ENCODE measurements at regions not wholly inside any gene's neighbourhood (a gene's known extent, or its start where the extent isn't known, plus 50 kb on each side); places are given as distances from the start of the nearest gene placed in this dataset.

DNA sequence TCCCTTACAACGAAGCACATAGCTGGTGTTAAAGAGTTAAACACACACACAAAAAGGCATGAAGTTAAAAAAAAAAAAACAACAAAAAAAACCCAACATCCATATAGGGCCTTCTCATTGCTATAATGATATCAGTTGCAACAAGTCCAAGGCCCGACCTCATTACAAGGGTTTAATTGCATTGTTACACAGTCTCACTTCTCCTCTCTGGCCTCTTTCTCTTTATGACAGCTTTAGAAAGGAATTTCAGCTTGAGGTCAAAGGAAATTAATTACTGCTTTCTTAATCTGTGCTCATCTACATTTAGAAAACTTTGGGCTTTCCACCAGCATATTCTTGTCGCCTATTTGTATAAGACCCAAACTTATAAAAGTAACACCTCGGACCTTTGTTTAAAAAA lies 342.1 kb downstream of the NR2F2 start:
- DNase-seq (ENCODE audit: low spot score) = no peak

DNA sequence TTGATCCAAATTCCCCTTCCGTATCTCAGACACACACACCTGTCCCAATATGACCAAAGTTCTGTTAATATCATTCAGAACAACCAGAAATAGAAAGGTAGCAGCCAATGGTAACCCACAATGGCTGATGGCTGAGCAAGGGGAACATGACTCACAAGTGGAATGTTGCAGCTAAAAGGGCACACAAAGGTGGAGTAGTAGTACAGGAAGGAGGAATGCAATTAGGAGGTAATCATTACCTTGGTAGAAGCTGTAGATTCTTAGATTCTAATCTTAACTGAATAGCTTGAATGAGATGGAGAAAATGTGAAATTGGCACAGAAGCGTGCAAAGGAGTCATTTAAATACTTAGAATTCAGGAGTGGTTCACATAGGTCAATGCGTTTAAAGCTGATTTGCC lies 347.9 kb downstream of the NR2F2 start:
- no peak for DNase-seq (ENCODE audit: low spot score)

GRCh38 chr15:96687388-96688107 lies 357.0 kb downstream of the NR2F2 start:
- no peak for DNase-seq (ENCODE audit: low spot score)

GRCh38 chr15:96690733-96691132 lies 360.2 kb downstream of the NR2F2 start:
- no peak for DNase-seq (ENCODE audit: low spot score)

DNA sequence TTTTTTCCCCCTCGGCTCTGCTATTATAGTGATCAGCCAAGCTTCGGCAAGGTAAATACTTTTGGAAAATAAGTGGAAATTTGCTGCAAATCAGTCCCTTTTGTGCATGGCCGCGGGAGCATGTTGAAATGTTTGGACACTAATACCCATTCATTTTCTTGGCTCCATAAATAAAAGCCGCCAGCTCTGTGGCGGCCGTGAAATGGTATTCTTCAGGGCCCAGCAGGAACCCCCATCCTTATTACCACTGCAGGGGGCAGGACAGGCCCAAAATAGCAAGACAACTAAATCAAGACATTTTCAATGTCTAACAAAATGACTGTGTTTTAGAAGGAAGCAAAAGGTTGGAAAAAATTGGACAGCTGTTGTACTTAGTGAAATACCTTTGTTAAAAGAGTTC lies 362.3 kb downstream of the NR2F2 start:
- DNase-seq (ENCODE audit: low spot score) = no peak

- no peak for DNase-seq (ENCODE audit: low spot score)
These were observed 363.0 kb downstream of the NR2F2 start for GRCh38 chr15:96693515-96693914.

GRCh38 chr15:96693990-96694517 lies 363.6 kb downstream of the NR2F2 start:
- DNase-seq (ENCODE audit: low spot score) = no peak

DNA sequence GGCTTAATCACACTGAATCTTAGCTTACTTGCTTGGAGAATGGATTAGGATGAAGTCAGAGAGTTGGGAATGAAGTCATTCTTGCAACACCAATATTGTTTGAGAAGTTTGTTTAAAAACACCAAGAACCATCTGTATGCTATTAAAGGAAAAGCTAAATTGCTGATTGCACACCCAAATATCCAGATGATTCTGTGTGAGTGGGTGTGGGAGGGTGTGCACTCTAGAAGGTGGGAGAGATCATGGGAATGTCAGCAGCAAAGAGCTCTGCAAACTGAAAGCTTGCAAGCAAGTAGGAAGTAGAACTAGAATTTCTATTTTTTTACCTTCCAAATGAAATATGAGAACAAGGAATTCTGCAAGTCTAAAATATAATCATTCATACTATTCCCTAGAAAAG lies 364.9 kb downstream of the NR2F2 start:
- DNase-seq (ENCODE audit: low spot score) = no peak

- DNase-seq (ENCODE audit: low spot score) = no peak
These were observed 369.4 kb downstream of the NR2F2 start for GRCh38 chr15:96699871-96700401.

DNA sequence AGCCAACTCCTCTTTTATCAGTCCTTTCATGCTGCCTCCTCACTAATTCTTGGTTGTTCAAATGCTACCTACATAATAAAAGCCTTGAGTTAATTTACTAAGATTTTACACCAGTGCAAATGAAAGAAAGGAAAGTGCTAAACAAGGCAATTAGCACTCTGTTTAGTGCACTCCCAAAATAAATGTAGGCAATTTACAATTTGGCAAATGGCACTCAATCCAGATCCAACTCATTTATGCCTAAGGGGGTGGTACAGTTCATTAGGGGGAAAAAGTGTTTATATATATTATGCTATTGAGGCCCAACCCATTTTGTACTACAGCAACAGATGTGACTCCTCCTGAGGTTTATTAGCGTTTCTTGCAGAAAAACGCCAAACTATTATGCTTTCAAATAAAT lies 370.1 kb downstream of the NR2F2 start:
- no peak for DNase-seq (ENCODE audit: low spot score)

DNA sequence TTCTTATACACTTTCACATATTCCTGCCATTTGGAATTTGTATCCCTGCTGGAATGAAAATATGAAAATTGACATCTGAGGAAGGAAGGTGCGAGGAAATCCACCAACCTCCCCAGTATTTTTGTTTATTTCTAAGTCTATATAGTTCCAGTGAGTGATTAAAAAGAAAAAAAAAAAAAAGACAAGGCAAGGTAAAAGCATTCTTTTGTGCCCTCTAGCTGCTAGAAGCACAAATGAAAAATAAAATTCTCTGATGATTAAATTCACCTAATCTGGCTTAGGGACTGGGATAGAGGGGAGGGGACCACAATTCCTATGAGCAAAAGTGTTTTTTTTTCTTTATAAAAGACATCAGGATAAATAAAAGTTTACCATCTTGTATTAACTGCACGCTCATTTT lies 370.9 kb downstream of the NR2F2 start:
- no peak for DNase-seq (ENCODE audit: low spot score)

DNA sequence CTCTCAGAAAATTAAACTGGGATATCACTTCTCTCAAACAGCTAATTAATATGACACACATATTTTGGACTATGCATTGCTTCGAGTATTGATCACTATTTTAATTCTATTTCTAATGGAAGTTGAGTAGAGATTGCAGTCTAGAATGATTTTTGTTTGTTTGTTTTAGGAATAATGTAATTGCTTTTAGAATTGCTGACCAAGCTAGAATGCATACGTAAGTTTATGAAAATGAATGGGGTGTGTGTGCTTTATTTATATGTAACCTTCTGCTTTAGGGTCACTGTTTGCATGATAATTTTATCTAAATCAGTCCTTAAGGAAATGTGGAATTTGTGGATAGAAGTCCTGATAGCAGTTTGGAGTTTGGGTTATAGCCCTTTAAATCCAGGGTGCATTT lies 371.4 kb downstream of the NR2F2 start:
- DNase-seq (ENCODE audit: low spot score) = no peak

- no peak for DNase-seq (ENCODE audit: low spot score)
These were observed 372.1 kb downstream of the NR2F2 start for GRCh38 chr15:96702589-96702988.

DNA sequence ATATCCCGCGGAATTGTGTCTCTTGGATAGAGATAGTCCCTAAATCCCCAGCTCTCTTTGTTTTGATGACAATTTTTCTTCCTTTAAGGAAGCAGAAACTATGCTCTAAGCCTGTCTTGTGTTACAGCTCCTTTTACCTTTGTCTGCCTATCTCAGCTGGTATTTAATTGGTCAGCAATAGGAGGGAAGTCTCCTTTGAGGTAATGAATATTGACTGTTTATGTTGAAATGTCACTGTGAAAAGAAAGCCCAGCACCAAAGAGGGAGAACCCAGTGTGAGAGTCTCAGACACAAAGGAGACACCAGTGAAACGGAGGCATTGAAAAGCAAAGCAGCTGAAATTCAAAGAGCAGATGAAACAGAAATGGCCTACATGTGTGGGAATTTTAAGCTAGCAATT lies 372.6 kb downstream of the NR2F2 start:
- no peak for DNase-seq (ENCODE audit: low spot score)

GRCh38 chr15:96703794-96704550 lies 373.5 kb downstream of the NR2F2 start:
- DNase-seq (ENCODE audit: low spot score) = no peak

- DNase-seq (ENCODE audit: low spot score) = no peak
These were observed 385.6 kb downstream of the NR2F2 start for GRCh38 chr15:96716075-96716474.

GRCh38 chr15:96716478-96716877 lies 386.0 kb downstream of the NR2F2 start:
- DNase-seq (ENCODE audit: low spot score) = no peak

DNA sequence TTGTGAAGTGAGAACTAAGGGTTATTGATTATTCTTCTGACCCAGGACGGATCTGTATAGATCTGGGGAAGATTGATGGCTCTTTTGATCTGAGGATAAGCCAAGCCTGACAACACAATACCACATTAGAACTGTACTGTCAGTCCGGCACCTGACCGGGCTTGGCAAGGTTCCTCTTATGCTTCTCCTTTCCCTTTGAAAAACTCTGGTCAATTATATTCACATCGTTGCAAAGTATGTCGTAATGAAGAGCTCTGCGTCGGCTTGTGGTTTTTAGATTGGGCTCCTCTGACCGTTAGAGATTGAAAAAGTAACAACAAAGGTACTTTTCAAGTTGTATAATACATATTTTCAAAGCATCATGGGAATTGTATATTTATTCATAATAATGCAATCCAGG lies 389.8 kb downstream of the NR2F2 start:
- no peak for DNase-seq (ENCODE audit: low spot score)

DNA sequence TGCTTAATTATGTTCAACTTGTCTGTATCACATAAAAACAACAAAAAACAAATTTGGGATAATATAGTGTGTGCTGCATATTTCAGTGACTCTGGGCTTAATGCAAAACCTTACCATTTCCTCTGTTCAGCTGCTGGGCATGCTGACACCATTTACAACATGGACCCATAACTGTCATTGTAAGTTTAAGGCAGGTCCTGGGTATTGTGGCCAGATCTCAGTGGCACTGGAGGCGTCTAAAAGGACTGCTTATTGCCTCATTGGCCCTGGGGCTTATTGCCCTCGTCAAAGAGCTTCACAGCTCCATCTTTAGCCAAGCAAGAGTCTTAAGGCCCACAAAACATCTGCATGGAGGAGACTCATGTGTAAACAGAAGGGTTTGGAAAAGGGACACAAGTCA lies 390.2 kb downstream of the NR2F2 start:
- DNase-seq (ENCODE audit: low spot score) = no peak

DNA sequence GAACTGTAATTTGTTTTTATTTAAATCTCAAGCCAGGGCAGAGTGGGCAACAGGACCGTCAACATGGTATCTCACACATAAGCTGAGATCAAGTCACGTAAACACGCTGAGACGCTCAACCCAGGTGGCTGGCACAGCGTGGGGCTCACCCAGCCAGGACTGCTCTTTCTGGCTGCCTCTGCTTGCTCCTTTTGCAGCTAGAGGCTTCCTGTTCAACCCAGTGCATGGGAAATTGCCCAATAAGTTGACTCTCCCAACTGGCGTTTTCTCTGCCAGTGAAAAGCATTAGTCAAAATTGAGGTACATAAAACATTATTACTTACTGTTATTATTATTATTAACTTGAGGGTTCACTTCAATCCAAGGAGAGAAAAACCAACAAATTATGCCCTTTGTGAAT lies 398.1 kb downstream of the NR2F2 start:
- DNase-seq (ENCODE audit: low spot score) = no peak

DNA sequence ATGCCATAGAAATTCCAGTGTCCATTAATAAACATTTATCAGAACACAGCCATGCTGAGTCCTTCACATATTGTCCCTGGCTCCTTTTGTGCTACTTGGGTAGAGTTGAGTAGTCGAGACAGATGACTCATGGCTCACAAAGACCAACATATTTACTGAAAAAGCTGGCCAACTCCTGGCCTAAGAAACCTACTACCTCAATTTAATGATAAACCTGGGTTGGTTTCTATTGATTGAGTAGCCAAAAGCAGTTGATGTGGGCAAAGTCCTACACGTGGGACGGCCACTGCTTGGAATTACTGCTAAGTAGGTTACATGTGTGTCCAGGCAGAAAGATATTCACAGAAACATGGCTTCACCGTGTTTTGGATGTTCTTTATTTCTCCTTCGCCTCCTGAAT lies 402.2 kb downstream of the NR2F2 start:
- no peak for DNase-seq (ENCODE audit: low spot score)

DNA sequence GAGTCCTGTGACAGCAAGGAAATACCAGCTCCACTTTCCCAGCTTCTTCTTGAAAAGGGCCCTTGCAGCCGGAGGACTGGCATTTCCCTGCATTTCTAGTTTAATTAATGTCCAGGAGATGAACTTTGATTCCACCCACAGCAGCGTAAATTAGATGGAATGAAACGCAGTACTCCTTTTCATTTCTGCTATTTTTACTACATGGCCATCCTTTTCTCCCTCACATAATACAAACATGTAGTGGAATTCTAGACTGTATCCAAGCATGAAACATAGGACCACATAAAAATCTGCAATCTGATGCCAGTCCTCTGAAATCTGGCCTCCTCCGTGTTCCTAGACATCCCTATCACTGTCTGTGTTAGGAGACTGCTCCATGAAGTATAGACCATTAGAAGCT lies 403.2 kb downstream of the NR2F2 start:
- DNase-seq (ENCODE audit: low spot score) = no peak

GRCh38 chr15:96735632-96736240 lies 405.2 kb downstream of the NR2F2 start:
- no peak for DNase-seq (ENCODE audit: low spot score)
